HEK293 (cell line): ENCODE measurements at regions not wholly inside any gene's neighbourhood (a gene's known extent, or its start where the extent isn't known, plus 50 kb on each side); places are given as distances from the start of the nearest gene placed in this dataset.

Experiments used
- CTCF ChIA-PET: fragments of 350-600 bp; formaldehyde crosslinking; extraction: SDS; loops from one replicate; lab custom pipeline; 2021; ENCODE audit warnings: antibody characterized with exemption; lab: Yijun Ruan, JAX
- POLR2A ChIA-PET: fragments of 300-600 bp; formaldehyde crosslinking; extraction: SDS; loops from one replicate; lab custom pipeline; 2020; ENCODE audit warnings: antibody characterized with exemption, inconsistent platforms; lab: Yijun Ruan, JAX
- H3K27ac ChIP-seq: fragments of 200-500 bp; sonication (Bioruptor generic); 2 replicates; pipeline ENCODE4 v1.5.1; 2014; ENCODE audit warnings: low read depth, low read length, control low read depth, inconsistent platforms; ENCODE audit errors: extremely low read depth
- H3K36me3 ChIP-seq, 2 experiments: fragments of 200-500 bp in 1 of 2; sonication (Bioruptor generic) in 1 of 2; 1 replicate in 1 of 2; 2 replicates in 1 of 2; pipeline ENCODE4 v1.5.1; 2014 to 2017; ENCODE audit warnings: inconsistent platforms in 2 of 2, low read length in 2 of 2; ENCODE audit not compliant: control insufficient read depth in 2 of 2, insufficient read depth in 1 of 2
- H3K4me1 ChIP-seq: fragments of 200-500 bp; sonication (Bioruptor generic); 2 replicates; pipeline ENCODE4 v1.5.1; 2014; ENCODE audit warnings: mild to moderate bottlenecking, low read length, inconsistent platforms; ENCODE audit not compliant: control insufficient read depth, insufficient read depth
- H3K4me3 ChIP-seq: 2 replicates; pipeline ENCODE4 v1.5.1; 2011; ENCODE audit warnings: low read depth, mild to moderate bottlenecking, control low read depth, low read length, moderate library complexity
- H3K9me3 ChIP-seq: fragments of 200-500 bp; sonication (Bioruptor generic); 2 replicates; pipeline ENCODE4 v1.5.1; 2014; ENCODE audit warnings: low read depth, low read length, inconsistent platforms; ENCODE audit not compliant: control insufficient read depth, insufficient read depth
- KLF9 ChIP-seq: fragments of 450-650 bp; formaldehyde crosslinking; IDR thresholded peaks from 2 replicates; pipeline ENCODE4 v1.5.1; 2016; ENCODE audit warnings: missing biosample characterization, missing genetic modification characterization, low read depth
- SP2 ChIP-seq: fragments of 450-650 bp; formaldehyde crosslinking; IDR thresholded peaks from 2 replicates; pipeline ENCODE4 v1.5.1; 2016; ENCODE audit warnings: missing biosample characterization, missing genetic modification characterization
- YY2 ChIP-seq: fragments of 450-650 bp; formaldehyde crosslinking; IDR thresholded peaks from 2 replicates; pipeline ENCODE4 v1.5.1; 2016; ENCODE audit warnings: missing biosample characterization, missing genetic modification characterization
- ZEB2 ChIP-seq: fragments of 450-650 bp; formaldehyde crosslinking; IDR thresholded peaks from 2 replicates; pipeline ENCODE4 v1.5.1; 2016; ENCODE audit warnings: missing biosample characterization, missing genetic modification characterization
- ZFHX2 ChIP-seq: fragments of 450-650 bp; formaldehyde crosslinking; conservative IDR thresholded peaks from 2 replicates; pipeline ENCODE4 v1.5.1; 2016; ENCODE audit warnings: missing biosample characterization, missing genetic modification characterization
- ZFP41 ChIP-seq: fragments of 450-650 bp; formaldehyde crosslinking; IDR thresholded peaks from 2 replicates; pipeline ENCODE4 v1.5.1; 2016; ENCODE audit warnings: missing biosample characterization, missing genetic modification characterization, borderline replicate concordance
- ZIC2 ChIP-seq: fragments of 450-650 bp; formaldehyde crosslinking; IDR thresholded peaks from 2 replicates; pipeline ENCODE4 v1.5.1; 2016; ENCODE audit warnings: missing biosample characterization, missing genetic modification characterization
- ZNF114 ChIP-seq: fragments of 450-650 bp; formaldehyde crosslinking; IDR thresholded peaks from 2 replicates; pipeline ENCODE4 v1.5.0; 2017; ENCODE audit warnings: missing biosample characterization, missing genetic modification characterization
- ZNF138 ChIP-seq: fragments of 450-650 bp; formaldehyde crosslinking; IDR thresholded peaks from 2 replicates; pipeline ENCODE4 v1.5.1; 2016; ENCODE audit warnings: missing biosample characterization, missing genetic modification characterization, borderline replicate concordance
- ZNF16 ChIP-seq: fragments of 450-650 bp; formaldehyde crosslinking; IDR thresholded peaks from 2 replicates; pipeline ENCODE4 v1.5.1; 2016; ENCODE audit warnings: low read depth, missing biosample characterization, missing genetic modification characterization
- ZNF175 ChIP-seq: fragments of 450-650 bp; formaldehyde crosslinking; IDR thresholded peaks from 2 replicates; pipeline ENCODE4 v1.5.1; 2016; ENCODE audit warnings: missing biosample characterization, missing genetic modification characterization
- ZNF311 ChIP-seq: fragments of 450-650 bp; formaldehyde crosslinking; IDR thresholded peaks from 2 replicates; pipeline ENCODE4 v1.5.1; 2017; ENCODE audit warnings: missing biosample characterization, missing genetic modification characterization, borderline replicate concordance
- ZNF324 ChIP-seq: fragments of 450-650 bp; formaldehyde crosslinking; IDR thresholded peaks from 2 replicates; pipeline ENCODE4 v1.5.1; 2016; ENCODE audit warnings: missing biosample characterization, missing genetic modification characterization
- ZNF394 ChIP-seq: fragments of 450-650 bp; formaldehyde crosslinking; IDR thresholded peaks from 2 replicates; pipeline ENCODE4 v1.5.1; 2016; ENCODE audit warnings: missing biosample characterization, missing genetic modification characterization, mild to moderate bottlenecking, moderate library complexity, borderline replicate concordance
- ZNF518A ChIP-seq: fragments of 450-650 bp; formaldehyde crosslinking; conservative IDR thresholded peaks from 2 replicates; pipeline ENCODE4 v1.5.1; 2016; ENCODE audit warnings: low read depth, missing biosample characterization, missing genetic modification characterization
- ZNF549 ChIP-seq: fragments of 450-650 bp; IDR thresholded peaks from 2 replicates; pipeline ENCODE4 v1.5.1; 2018; ENCODE audit warnings: missing biosample characterization, missing genetic modification characterization, mild to moderate bottlenecking, inconsistent platforms, moderate library complexity
- ZNF777 ChIP-seq: fragments of 450-650 bp; formaldehyde crosslinking; IDR thresholded peaks from 2 replicates; pipeline ENCODE4 v1.5.1; 2017; ENCODE audit warnings: missing biosample characterization, missing genetic modification characterization, borderline replicate concordance
- ZNF837 ChIP-seq: fragments of 450-650 bp; formaldehyde crosslinking; IDR thresholded peaks from 2 replicates; pipeline ENCODE4 v1.5.1; 2016; ENCODE audit warnings: missing biosample characterization, missing genetic modification characterization
- TF ChIP-seq, protein P1 (sequence below): fragments of 450-650 bp; formaldehyde crosslinking; IDR thresholded peaks from 2 replicates; pipeline ENCODE4 v1.5.1; 2016; ENCODE audit warnings: missing biosample characterization, missing genetic modification characterization

DNA sequence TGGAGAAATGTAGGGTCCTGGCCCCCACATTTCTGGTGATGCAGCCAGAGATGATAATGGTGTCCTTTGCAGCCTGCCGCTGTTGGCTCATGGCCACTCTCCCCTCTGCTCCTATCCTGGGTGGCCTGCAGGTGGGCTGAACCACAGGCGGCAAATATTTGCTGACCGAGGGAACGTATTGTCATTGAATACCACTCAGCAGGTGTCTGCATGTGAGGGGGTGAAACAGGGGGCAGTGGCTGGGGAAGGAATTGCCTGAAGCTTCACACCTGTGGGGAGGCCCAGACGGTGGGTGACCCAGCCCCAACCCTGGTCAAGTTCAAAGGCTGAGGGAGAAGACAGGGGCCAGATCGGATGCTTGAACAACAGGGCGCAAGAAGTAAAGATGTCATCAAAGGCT, 73.3 kb upstream of the WNT11 start:
- no peaks in the 10 kb centered on the region for H3K36me3 ChIP-seq
- TF ChIP-seq, protein P1, sequence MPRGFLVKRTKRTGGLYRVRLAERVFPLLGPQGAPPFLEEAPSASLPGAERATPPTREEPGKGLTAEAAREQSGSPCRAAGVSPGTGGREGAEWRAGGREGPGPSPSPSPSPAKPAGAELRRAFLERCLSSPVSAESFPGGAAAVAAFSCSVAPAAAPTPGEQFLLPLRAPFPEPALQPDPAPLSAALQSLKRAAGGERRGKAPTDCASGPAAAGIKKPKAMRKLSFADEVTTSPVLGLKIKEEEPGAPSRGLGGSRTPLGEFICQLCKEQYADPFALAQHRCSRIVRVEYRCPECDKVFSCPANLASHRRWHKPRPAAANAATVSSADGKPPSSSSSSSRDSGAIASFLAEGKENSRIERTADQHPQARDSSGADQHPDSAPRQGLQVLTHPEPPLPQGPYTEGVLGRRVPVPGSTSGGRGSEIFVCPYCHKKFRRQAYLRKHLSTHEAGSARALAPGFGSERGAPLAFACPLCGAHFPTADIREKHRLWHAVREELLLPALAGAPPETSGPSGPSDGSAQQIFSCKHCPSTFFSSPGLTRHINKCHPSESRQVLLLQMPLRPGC (tag by site-specific recombination) = no peak
- TF ChIP-seq ZIC2 = peak; percentile 54; the same call in 1 of the 2 replicates
- no peaks in the 10 kb centered on the region for H3K9me3 ChIP-seq
- ChIA-PET CTCF (no interaction called here), POLR2A (no interaction called here)
- H3K27ac ChIP-seq = no peak overlapping the region
- no peaks in the 10 kb centered on the region for H3K4me1 ChIP-seq
- no peak overlapping the region for H3K4me3 ChIP-seq

DNA sequence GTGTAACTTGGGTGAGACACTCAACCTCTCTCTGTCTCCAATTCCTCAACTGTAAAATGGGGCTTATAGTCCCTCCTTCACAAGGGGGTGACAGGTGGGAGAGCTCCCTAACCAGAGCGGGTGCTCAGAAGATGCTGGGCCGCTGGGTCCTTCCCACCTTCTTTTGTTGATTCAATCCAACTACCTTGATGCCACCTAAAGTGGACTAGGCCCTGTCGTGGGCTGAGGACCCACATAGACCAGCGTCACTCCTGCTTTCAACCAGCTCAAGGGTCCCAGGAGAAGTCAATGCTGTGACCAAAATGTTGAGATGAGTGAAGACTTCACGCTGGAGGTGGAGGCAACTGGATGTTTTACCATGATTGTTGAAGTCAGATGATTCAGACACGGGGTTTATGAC, 72.7 kb upstream of the WNT11 start:
- TF ChIP-seq ZFP41 = no peak
- TF ChIP-seq YY2 (tag by site-specific recombination) = no peak
- TF ChIP-seq ZNF324 (tag by site-specific recombination) = no peak
- TF ChIP-seq ZNF394 (tag by site-specific recombination) = no peak
- TF ChIP-seq, protein P1 (tag by site-specific recombination) = no peak
- TF ChIP-seq KLF9 (tag by site-specific recombination) = no peak
- no peak for TF ChIP-seq ZNF16 (tag by site-specific recombination)
- no peak for TF ChIP-seq ZNF549
- H3K27ac ChIP-seq = no peak overlapping the region

GRCh38 chr11:76278526-76278925, 72.2 kb upstream of the WNT11 start:
- POLR2A ChIA-PET = no interaction called here
- H3K9me3 ChIP-seq = no peaks in the 10 kb centered on the region
- TF ChIP-seq ZNF518A (tag by site-specific recombination) = no peak
- no peak for TF ChIP-seq ZNF16 (tag by site-specific recombination)
- TF ChIP-seq ZNF311 (tag by site-specific recombination) = no peak
- TF ChIP-seq ZNF175 (tag by site-specific recombination) = no peak
- no peak for TF ChIP-seq ZNF777 (tag by site-specific recombination)
- no peak for TF ChIP-seq ZNF114
- no peak for TF ChIP-seq ZNF138 (tag by site-specific recombination)
- TF ChIP-seq ZEB2 (tag by site-specific recombination) = no peak
- no peak for TF ChIP-seq ZNF837 (tag by site-specific recombination)
- no peak for TF ChIP-seq ZFHX2 (tag by site-specific recombination)
- TF ChIP-seq SP2 = no peak
- TF ChIP-seq, all 188 proteins: peak for 0
- no peaks in the 10 kb centered on the region for H3K36me3 ChIP-seq
- no peaks in the 10 kb centered on the region for H3K4me1 ChIP-seq
- H3K27ac ChIP-seq = no peak overlapping the region
- CTCF ChIA-PET = interaction anchor here (0.7 kb wide), 1 partner anchor 235 kb away, joined by 4 read pairs; no protein-coding TSS in a partner anchor
- no peak overlapping the region for H3K4me3 ChIP-seq

More for the DNA sequence above, 72.7 kb upstream of the WNT11 start:
- no peaks in the 10 kb centered on the region for H3K36me3 ChIP-seq
- H3K9me3 ChIP-seq = no peaks in the 10 kb centered on the region
- ChIA-PET POLR2A (no interaction called here), CTCF (interaction anchor here (0.7 kb wide), 1 partner anchor 234 kb away, joined by 4 read pairs; no protein-coding TSS in a partner anchor)
- H3K4me1 ChIP-seq = no peaks in the 10 kb centered on the region
- H3K4me3 ChIP-seq = no peak overlapping the region
